Upper lobe of left lung (tissue), 4 donors: ENCODE measurements at regions not wholly inside any gene's neighbourhood (a gene's known extent, or its start where the extent isn't known, plus 50 kb on each side); places are given as distances from the start of the nearest gene placed in this dataset.

Experiments used
- EP300 ChIP-seq, 4 donors: sonication (generic); formaldehyde crosslinking; IDR thresholded peaks; one replicate each; pipeline ENCODE4 v1.5.1; 2017; ENCODE audit warnings: antibody characterized with exemption in 4 of 4, control low read depth in 2 of 4
- POLR2A ChIP-seq, 4 donors: fragments of 450-650 bp; IDR thresholded peaks; one replicate each; pipeline ENCODE4 v1.5.1; 2016 to 2017; ENCODE audit warnings: antibody characterized with exemption in 4 of 4, mild to moderate bottlenecking in 2 of 4
- TF ChIP-seq, protein P1 (sequence below), 6 experiments: fragments of 450-650 bp in 4 of 6; fragments of 200-600 bp in 2 of 6; sonication (generic) in 2 of 6; IDR thresholded peaks; one replicate each; pipeline ENCODE4 v1.5.1; 2016 to 2019; ENCODE audit warnings: antibody characterized with exemption in 6 of 6

DNA sequence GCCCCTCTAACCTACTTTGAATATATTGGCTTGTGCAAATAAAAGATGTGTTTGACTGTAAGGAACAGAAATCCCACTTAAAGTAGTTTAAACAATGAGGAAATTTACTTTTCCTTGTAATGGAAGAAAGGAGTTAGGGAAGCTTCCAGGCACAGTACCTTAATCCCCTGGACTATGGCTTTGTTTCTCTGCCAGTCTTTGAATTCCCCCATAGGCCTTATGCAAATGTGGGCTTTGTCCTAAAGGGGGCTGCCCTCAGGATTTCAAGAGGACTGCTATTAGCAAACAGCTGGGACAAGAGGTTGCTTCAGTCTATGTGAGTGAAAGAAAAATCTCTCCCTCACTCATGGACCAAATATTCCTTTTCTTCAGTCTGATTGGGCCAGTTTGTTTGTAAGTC is 255.1 kb upstream of the THSD7B start:
- TF ChIP-seq, protein P1, sequence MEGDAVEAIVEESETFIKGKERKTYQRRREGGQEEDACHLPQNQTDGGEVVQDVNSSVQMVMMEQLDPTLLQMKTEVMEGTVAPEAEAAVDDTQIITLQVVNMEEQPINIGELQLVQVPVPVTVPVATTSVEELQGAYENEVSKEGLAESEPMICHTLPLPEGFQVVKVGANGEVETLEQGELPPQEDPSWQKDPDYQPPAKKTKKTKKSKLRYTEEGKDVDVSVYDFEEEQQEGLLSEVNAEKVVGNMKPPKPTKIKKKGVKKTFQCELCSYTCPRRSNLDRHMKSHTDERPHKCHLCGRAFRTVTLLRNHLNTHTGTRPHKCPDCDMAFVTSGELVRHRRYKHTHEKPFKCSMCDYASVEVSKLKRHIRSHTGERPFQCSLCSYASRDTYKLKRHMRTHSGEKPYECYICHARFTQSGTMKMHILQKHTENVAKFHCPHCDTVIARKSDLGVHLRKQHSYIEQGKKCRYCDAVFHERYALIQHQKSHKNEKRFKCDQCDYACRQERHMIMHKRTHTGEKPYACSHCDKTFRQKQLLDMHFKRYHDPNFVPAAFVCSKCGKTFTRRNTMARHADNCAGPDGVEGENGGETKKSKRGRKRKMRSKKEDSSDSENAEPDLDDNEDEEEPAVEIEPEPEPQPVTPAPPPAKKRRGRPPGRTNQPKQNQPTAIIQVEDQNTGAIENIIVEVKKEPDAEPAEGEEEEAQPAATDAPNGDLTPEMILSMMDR (IDR thresholded peaks at IDR 0.05), result no peak
- TF ChIP-seq EP300 (IDR thresholded peaks at IDR 0.05) (no peak), POLR2A (IDR thresholded peaks at IDR 0.05) (no peak)
